WTC11 (cell line): ENCODE measurements at regions not wholly inside any gene's neighbourhood (a gene's known extent, or its start where the extent isn't known, plus 50 kb on each side); places are given as distances from the start of the nearest gene placed in this dataset.

Experiments used
- ATAC-seq: fragments of 200-7000 bp; cut with Tn5 transposase; 2 replicates; pipeline ENCODE4 v1.10.0; 2021; ENCODE audit warnings: mild to moderate bottlenecking, moderate library complexity
- CTCF ChIA-PET: fragments of 300-600 bp; sonication (Branson Sonifier 250); formaldehyde crosslinking; loops from one replicate; lab custom pipeline; 2021; ENCODE audit warnings: antibody characterized with exemption; lab: Charles Lee
- POLR2A ChIA-PET: fragments of 350-600 bp; sonication (Branson Sonifier 250); formaldehyde crosslinking; loops from one replicate; lab custom pipeline; 2021; ENCODE audit warnings: antibody characterized with exemption; lab: Charles Lee
- DNase-seq: peaks from one replicate; pipeline ENCODE4 v3.0.0; 2021; ENCODE audit warnings: low spot score
- H3K27ac Mint-ChIP-seq: 2 replicates; pipeline ENCODE4 v1.8.0; 2021; ENCODE audit warnings: mixed read lengths
- H3K27me3 Mint-ChIP-seq: 2 replicates; pipeline ENCODE4 v1.8.0; 2021; ENCODE audit warnings: low read depth, mild to moderate bottlenecking, moderate library complexity, mixed read lengths
- H3K36me3 Mint-ChIP-seq: 2 replicates; pipeline ENCODE4 v1.8.0; 2021; ENCODE audit warnings: mixed read lengths
- H3K4me1 Mint-ChIP-seq: 2 replicates; pipeline ENCODE4 v1.8.0; 2022; ENCODE audit warnings: mixed read lengths
- H3K4me3 Mint-ChIP-seq: 2 replicates; pipeline ENCODE4 v1.8.0; 2021; ENCODE audit warnings: mild to moderate bottlenecking, moderate library complexity, mixed read lengths
- H3K9me3 Mint-ChIP-seq: 2 replicates; pipeline ENCODE4 v1.8.0; 2021; ENCODE audit warnings: mixed read lengths
- CBFB ChIP-seq: sonication (generic); formaldehyde crosslinking; IDR thresholded peaks from 2 replicates; pipeline ENCODE4 v1.8.1; 2022; ENCODE audit warnings: mild to moderate bottlenecking, low read depth, missing genetic modification reagents
- CTCF ChIP-seq: fragments of 200-600 bp; IDR thresholded peaks from 2 replicates; pipeline ENCODE4 v1.8.0; 2022; ENCODE audit warnings: antibody characterized with exemption
- FOXK1 ChIP-seq: sonication (generic); formaldehyde crosslinking; IDR thresholded peaks from 2 replicates; pipeline ENCODE4 v1.8.0; 2022; ENCODE audit warnings: mild to moderate bottlenecking, moderate library complexity, missing genetic modification reagents
- GABPB1 ChIP-seq: sonication (generic); formaldehyde crosslinking; IDR thresholded peaks from 2 replicates; pipeline ENCODE4 v1.8.1; 2023; ENCODE audit warnings: mild to moderate bottlenecking, missing genetic modification reagents
- GRHL2 ChIP-seq: fragments of 250-450 bp; sonication (Bioruptor Pico); IDR thresholded peaks from 2 replicates; pipeline ENCODE4 v1.8.0; 2022; ENCODE audit warnings: mild to moderate bottlenecking, moderate library complexity; ENCODE audit not compliant: insufficient replicate concordance, severe bottlenecking
- HMGA2 ChIP-seq: fragments of 250-450 bp; sonication (Bioruptor Pico); IDR thresholded peaks from 2 replicates; pipeline ENCODE4 v1.4.0; 2021; ENCODE audit warnings: mild to moderate bottlenecking, moderate library complexity
- IRF2 ChIP-seq: sonication (generic); formaldehyde crosslinking; IDR thresholded peaks from 2 replicates; pipeline ENCODE4 v1.8.0; 2022; ENCODE audit warnings: low read depth, missing genetic modification reagents, borderline replicate concordance
- JAZF1 ChIP-seq: fragments of 250-450 bp; sonication (Bioruptor Pico); IDR thresholded peaks from 2 replicates; pipeline ENCODE4 v1.9.0; 2021; ENCODE audit warnings: moderate library complexity, mild to moderate bottlenecking, inconsistent platforms
- MXD4 ChIP-seq: fragments of 250-450 bp; sonication (Bioruptor Pico); IDR thresholded peaks from 2 replicates; pipeline ENCODE4 v1.8.0; 2021; ENCODE audit warnings: mild to moderate bottlenecking, moderate library complexity, borderline replicate concordance
- NFATC4 ChIP-seq: fragments of 250-450 bp; sonication (Bioruptor Pico); IDR thresholded peaks from 2 replicates; pipeline ENCODE4 v1.9.0; 2021; ENCODE audit warnings: mild to moderate bottlenecking
- RELA ChIP-seq: sonication (generic); formaldehyde crosslinking; IDR thresholded peaks from 2 replicates; pipeline ENCODE4 v1.8.1; 2022; ENCODE audit warnings: missing genetic modification reagents, mild to moderate bottlenecking, borderline replicate concordance
- TP53 ChIP-seq: sonication (generic); formaldehyde crosslinking; IDR thresholded peaks from 2 replicates; pipeline ENCODE4 v1.8.1; 2023; ENCODE audit warnings: mild to moderate bottlenecking, missing genetic modification reagents
- ZNF121 ChIP-seq: sonication (generic); formaldehyde crosslinking; IDR thresholded peaks from 2 replicates; pipeline ENCODE4 v1.8.0; 2023; ENCODE audit warnings: missing genetic modification reagents
- ZNF416 ChIP-seq: fragments of 250-450 bp; sonication (Bioruptor Pico); IDR thresholded peaks from 2 replicates; pipeline ENCODE4 v1.9.0; 2021; ENCODE audit warnings: mild to moderate bottlenecking, inconsistent platforms
- TF ChIP-seq, protein P1 (sequence below): sonication (generic); formaldehyde crosslinking; IDR thresholded peaks from 2 replicates; pipeline ENCODE4 v1.8.0; 2022; ENCODE audit warnings: mild to moderate bottlenecking, missing genetic modification reagents
- TF ChIP-seq, protein P2 (sequence below): sonication (generic); formaldehyde crosslinking; IDR thresholded peaks from 2 replicates; pipeline ENCODE4 v1.8.1; 2023; ENCODE audit warnings: mild to moderate bottlenecking, moderate library complexity, missing genetic modification reagents
- TF ChIP-seq, protein P3 (sequence below): sonication (generic); formaldehyde crosslinking; IDR thresholded peaks from 2 replicates; pipeline ENCODE4 v1.8.1; 2022; ENCODE audit warnings: mild to moderate bottlenecking, moderate library complexity, missing genetic modification reagents
- TF ChIP-seq, protein P4 (sequence below): fragments of 250-450 bp; sonication (Bioruptor Pico); conservative IDR thresholded peaks from 2 replicates; pipeline ENCODE4 v1.9.0; 2021; ENCODE audit warnings: mild to moderate bottlenecking
- TF ChIP-seq, protein P5 (sequence below): sonication (generic); formaldehyde crosslinking; IDR thresholded peaks from 2 replicates; pipeline ENCODE4 v1.8.1; 2022; ENCODE audit warnings: missing genetic modification reagents, borderline replicate concordance

- TF ChIP-seq ZNF416: no peak
- no peak for TF ChIP-seq GABPB1 (CRISPR knock-in tag)
- TF ChIP-seq ZNF121: no peak
- no peak for TF ChIP-seq TP53 (CRISPR knock-in tag)
- TF ChIP-seq, protein P1, sequence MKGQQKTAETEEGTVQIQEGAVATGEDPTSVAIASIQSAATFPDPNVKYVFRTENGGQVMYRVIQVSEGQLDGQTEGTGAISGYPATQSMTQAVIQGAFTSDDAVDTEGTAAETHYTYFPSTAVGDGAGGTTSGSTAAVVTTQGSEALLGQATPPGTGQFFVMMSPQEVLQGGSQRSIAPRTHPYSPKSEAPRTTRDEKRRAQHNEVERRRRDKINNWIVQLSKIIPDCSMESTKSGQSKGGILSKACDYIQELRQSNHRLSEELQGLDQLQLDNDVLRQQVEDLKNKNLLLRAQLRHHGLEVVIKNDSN: no peak
- TF ChIP-seq CBFB (CRISPR knock-in tag): no peak
- TF ChIP-seq IRF2 (CRISPR knock-in tag): no peak
- TF ChIP-seq, protein P2, sequence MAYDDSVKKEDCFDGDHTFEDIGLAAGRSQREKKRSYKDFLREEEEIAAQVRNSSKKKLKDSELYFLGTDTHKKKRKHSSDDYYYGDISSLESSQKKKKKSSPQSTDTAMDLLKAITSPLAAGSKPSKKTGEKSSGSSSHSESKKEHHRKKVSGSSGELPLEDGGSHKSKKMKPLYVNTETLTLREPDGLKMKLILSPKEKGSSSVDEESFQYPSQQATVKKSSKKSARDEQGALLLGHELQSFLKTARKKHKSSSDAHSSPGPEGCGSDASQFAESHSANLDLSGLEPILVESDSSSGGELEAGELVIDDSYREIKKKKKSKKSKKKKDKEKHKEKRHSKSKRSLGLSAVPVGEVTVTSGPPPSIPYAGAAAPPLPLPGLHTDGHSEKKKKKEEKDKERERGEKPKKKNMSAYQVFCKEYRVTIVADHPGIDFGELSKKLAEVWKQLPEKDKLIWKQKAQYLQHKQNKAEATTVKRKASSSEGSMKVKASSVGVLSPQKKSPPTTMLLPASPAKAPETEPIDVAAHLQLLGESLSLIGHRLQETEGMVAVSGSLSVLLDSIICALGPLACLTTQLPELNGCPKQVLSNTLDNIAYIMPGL (CRISPR knock-in tag): no peak
- TF ChIP-seq HMGA2: no peak
- TF ChIP-seq, protein P3, sequence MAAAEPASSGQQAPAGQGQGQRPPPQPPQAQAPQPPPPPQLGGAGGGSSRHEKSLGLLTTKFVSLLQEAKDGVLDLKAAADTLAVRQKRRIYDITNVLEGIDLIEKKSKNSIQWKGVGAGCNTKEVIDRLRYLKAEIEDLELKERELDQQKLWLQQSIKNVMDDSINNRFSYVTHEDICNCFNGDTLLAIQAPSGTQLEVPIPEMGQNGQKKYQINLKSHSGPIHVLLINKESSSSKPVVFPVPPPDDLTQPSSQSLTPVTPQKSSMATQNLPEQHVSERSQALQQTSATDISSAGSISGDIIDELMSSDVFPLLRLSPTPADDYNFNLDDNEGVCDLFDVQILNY: no peak
- TF ChIP-seq RELA (CRISPR knock-in tag): no peak
- TF ChIP-seq JAZF1 (CRISPR knock-in tag): no peak
- TF ChIP-seq, all 79 proteins: peak for 0
Measured at GRCh38 chr13:68808456-68808855, 1299.2 kb upstream of the ATXN8OS start (continued).

- no peak overlapping the region for H3K4me3 Mint-ChIP-seq
- TF ChIP-seq CTCF (no peak), GRHL2 (CRISPR knock-in tag) (no peak), FOXK1 (CRISPR knock-in tag) (no peak), NFATC4 (CRISPR knock-in tag) (no peak), MXD4 (no peak)
- TF ChIP-seq, protein P4, sequence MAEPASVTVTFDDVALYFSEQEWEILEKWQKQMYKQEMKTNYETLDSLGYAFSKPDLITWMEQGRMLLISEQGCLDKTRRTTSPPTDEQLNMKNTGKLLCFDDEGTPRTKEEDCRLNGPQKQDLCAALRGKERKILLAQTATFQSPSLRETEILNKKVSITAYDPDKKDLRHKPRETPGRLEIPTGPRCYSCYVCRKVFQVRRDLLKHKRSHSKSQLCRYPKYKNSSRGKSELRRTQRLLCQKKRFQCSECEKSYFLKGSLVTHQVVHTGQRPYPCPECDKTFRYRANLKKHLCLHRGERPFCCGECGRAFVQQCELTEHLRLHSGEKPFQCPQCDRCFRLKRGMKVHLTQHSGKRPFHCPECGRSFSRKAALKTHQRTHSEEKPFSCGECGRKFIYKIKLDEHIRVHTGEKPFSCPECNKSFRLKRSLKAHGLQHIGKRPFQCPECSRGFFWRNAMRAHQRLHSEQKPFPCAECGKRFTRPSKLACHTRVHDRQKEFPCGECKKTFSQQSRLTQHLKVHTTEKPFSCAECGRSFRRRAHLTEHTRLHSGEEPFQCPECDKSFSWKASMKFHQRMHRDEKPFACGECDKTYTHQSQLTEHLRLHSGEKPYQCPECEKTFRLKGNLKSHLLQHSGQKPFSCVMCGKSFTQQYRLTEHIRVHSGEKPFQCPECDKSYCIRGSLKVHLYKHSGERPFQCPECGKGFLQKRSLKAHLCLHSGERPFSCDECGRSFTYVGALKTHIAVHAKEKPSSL (CRISPR knock-in tag): no peak
- TF ChIP-seq, protein P5, sequence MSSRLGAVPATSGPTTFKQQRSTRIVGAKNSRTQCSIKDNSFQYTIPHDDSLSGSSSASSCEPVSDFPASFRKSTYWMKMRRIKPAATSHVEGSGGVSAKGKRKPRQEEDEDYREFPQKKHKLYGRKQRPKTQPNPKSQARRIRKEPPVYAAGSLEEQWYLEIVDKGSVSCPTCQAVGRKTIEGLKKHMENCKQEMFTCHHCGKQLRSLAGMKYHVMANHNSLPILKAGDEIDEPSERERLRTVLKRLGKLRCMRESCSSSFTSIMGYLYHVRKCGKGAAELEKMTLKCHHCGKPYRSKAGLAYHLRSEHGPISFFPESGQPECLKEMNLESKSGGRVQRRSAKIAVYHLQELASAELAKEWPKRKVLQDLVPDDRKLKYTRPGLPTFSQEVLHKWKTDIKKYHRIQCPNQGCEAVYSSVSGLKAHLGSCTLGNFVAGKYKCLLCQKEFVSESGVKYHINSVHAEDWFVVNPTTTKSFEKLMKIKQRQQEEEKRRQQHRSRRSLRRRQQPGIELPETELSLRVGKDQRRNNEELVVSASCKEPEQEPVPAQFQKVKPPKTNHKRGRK (CRISPR knock-in tag): no peak
- peaks cover 5% of the 10 kb centered on the region; the same call in 1 of the 2 replicates for H3K4me1 Mint-ChIP-seq
- no peak overlapping the region for H3K27ac Mint-ChIP-seq
- CTCF ChIA-PET: no interaction called here
- H3K27me3 Mint-ChIP-seq: no peaks in the 10 kb centered on the region
- ATAC-seq (no peak), DNase-seq (no peak)
- H3K9me3 Mint-ChIP-seq: no peaks in the 10 kb centered on the region
- no peaks in the 10 kb centered on the region for H3K36me3 Mint-ChIP-seq
- POLR2A ChIA-PET: no interaction called here
Measured at GRCh38 chr13:68806125-68806524, 1301.5 kb upstream of the ATXN8OS start.
